Lower lobe of right lung (tissue), 2 donors: ENCODE measurements at regions not wholly inside any gene's neighbourhood (a gene's known extent, or its start where the extent isn't known, plus 50 kb on each side); places are given as distances from the start of the nearest gene placed in this dataset.

ENCODE experiments used
- ATAC-seq, 2 donors: fragments of 200-7000 bp; cut with Tn5 transposase; one replicate each; pipeline ENCODE4 v1.9.1; 2020 to 2022; ENCODE audit warnings: mild to moderate bottlenecking in 2 of 2, moderate library complexity in 2 of 2
- DNase-seq: peaks from one replicate; pipeline ENCODE4 v3.0.0-alpha.2; 2020
- H3K27ac ChIP-seq: fragments of 200-600 bp; one replicate; pipeline ENCODE4 v1.8.0; 2022
- H3K27me3 ChIP-seq: fragments of 200-600 bp; one replicate; pipeline ENCODE4 v1.8.0; 2022; ENCODE audit warnings: low read depth
- H3K36me3 ChIP-seq: fragments of 200-600 bp; one replicate; pipeline ENCODE4 v1.8.0; 2022; ENCODE audit warnings: mild to moderate bottlenecking
- H3K4me1 ChIP-seq: fragments of 200-600 bp; one replicate; pipeline ENCODE4 v1.8.0; 2022
- H3K4me3 ChIP-seq: fragments of 200-600 bp; one replicate; pipeline ENCODE4 v1.8.0; 2022; ENCODE audit warnings: mild to moderate bottlenecking
- H3K9me3 ChIP-seq: fragments of 200-600 bp; one replicate; pipeline ENCODE4 v1.8.0; 2022
- CTCF ChIP-seq: fragments of 200-600 bp; IDR thresholded peaks from one replicate; pipeline ENCODE4 v1.8.0; 2022; ENCODE audit warnings: antibody characterized with exemption, mild to moderate bottlenecking
- intact Hi-C: fragments of 100-400 bp; cut with DNase I; formaldehyde crosslinking; loops from one replicate; pipeline ENCODE4 v1.11.0; 2022
- donor health status: DM: no; HTN: yes; CAD: no; lungs with severe emphysema.

DNA sequence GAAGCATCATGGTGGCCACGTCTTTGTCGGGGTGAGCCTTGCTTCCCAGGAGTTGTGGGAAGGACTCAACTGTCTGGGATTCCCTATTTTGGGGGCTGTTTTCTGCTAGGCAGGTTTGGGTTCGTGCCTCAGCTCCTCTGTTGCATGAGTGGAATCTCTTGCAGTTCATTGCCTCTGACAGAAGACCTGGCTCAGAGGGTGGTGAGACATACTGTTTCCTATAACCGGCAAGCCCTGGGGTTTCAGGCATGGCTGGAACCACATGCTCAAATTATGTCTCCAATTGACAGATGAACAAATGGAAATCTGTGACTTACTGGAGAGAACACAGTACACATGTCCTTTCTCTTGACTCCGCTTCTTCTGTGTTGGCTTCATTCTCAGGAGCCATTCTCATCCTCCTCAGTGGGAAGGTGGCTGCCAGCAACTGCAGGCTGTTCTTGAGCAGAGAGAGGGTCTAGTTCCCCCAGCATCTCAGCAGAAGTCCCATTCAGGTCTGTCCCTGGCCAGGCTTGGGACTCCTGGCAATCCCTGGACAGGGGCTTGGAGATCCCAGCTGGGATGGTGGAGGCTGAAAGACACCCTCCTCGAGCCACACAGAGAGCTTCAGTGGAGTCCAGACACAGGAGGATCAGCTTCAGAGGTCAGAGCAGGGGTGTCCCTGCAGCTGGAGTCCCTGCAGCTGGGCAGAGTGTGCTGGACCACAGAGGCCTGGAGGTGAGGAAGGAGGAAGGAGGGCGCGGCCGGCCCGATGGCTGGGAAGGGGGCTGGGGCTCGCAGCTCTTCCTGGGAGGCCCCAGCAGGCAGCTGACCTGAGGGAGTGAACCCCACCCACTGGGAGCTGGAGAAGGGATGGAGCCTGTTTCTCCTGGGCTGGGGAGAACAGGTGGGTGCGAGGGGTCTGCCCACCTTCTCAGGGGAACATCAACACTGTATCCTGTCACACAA is 97.6 kb downstream of the LSM3 start:
- ATAC-seq (no peak), DNase-seq (no peak)
- H3K4me1 ChIP-seq: no peaks in the 10 kb centered on the region
- peaks cover 4% of the 10 kb centered on the region for H3K27me3 ChIP-seq
- intact Hi-C loops: no loop called here
- no peak overlapping the region for H3K4me3 ChIP-seq
- H3K9me3 ChIP-seq: no peaks in the 10 kb centered on the region
- TF ChIP-seq CTCF: no peak
- no peak overlapping the region for H3K27ac ChIP-seq
- H3K36me3 ChIP-seq: no peaks in the 10 kb centered on the region

- no peaks in the 10 kb centered on the region for H3K9me3 ChIP-seq
- TF ChIP-seq CTCF: no peak
- no peak for DNase-seq
- ATAC-seq: no peak
- H3K4me3 ChIP-seq: no peak overlapping the region
- H3K27me3 ChIP-seq: peaks cover 4% of the 10 kb centered on the region
- intact Hi-C loops: no loop called here
- H3K36me3 ChIP-seq: no peaks in the 10 kb centered on the region
- no peak overlapping the region for H3K27ac ChIP-seq
- no peaks in the 10 kb centered on the region for H3K4me1 ChIP-seq
Measured at GRCh38 chr3:14277557-14277956, 98.9 kb downstream of the LSM3 start.

GRCh38 chr3:14278265-14278798 is 99.7 kb downstream of the LSM3 start:
- Histone ChIP-seq H3K9me3 (no peaks in the 10 kb centered on the region), H3K36me3 (no peaks in the 10 kb centered on the region), H3K4me3 (no peak overlapping the region), H3K27me3 (peaks cover 4% of the 10 kb centered on the region), H3K27ac (no peak overlapping the region), H3K4me1 (no peaks in the 10 kb centered on the region)
- DNase-seq (no peak), ATAC-seq (no peak)
- no peak for TF ChIP-seq CTCF
- intact Hi-C loops: no loop called here

DNA sequence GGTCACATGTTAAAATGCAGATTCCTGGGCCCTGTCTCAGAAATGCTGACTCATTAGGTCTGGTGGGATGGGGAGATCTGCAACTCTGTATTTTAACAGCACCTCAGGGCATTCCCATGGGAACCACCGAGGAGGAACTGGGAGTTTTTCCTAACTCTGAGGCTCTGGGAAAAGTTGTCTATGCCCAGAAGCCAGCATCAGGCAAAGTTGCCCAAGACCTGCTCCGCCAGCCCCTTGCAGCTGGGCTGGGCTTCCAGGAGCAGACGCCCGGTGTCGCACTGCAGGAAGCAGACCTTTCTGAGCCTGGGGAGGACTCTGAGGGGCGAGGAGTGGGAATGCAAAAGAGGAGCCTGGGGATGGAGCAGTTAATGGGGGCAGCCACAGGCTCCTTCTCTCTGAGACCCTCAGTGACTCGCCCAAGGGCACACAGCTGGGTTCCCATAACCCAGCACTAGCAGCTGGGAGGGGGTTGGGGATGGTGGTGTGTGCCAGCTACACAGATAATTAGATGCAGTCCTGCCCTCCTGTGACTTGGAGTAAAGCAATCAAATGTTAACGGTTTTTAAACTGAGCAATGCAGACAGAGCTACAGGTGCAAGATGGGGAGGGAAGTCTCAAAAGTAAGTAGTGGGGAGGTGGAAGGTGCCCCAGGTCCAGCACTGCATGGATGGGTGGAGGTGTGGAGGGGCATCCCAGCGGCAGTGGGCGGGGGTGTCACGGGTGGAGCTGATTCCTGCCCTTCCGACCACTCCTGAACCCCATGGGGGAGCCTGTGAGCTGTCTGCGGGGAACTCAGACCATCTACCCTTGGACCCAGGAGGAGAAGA is 100.4 kb downstream of the LSM3 start:
- no peak overlapping the region for H3K27ac ChIP-seq
- no peaks in the 10 kb centered on the region for H3K4me1 ChIP-seq
- ATAC-seq (no peak), DNase-seq (no peak)
- H3K36me3 ChIP-seq: no peaks in the 10 kb centered on the region
- no peaks in the 10 kb centered on the region for H3K9me3 ChIP-seq
- intact Hi-C loops: no loop called here
- peaks cover 4% of the 10 kb centered on the region for H3K27me3 ChIP-seq
- H3K4me3 ChIP-seq: no peak overlapping the region
- TF ChIP-seq CTCF: no peak

DNA sequence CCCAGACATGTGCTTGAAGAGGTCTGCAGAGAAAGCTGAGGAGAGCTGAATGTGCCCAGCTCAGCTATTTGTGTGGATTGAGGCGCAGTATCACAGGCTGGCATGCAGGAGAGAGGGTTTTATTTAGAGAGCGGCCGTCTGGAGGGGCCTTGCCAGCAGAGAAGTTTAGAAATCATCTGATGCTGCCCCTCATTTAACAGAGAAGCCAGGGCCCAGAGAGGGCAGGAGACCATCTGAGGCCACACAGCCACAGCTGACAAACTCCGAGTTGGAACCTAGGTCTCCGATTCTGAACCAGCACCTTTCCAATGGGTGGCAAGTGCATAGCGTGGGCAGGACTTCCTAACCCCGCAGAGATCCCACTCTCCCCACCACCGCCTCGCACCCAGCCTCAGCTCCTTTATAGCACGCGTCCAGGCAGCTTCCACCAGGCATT is 101.0 kb downstream of the LSM3 start:
- Histone ChIP-seq H3K4me3 (no peak overlapping the region), H3K27me3 (peaks cover 4% of the 10 kb centered on the region), H3K27ac (no peak overlapping the region), H3K36me3 (no peaks in the 10 kb centered on the region), H3K9me3 (no peaks in the 10 kb centered on the region), H3K4me1 (no peaks in the 10 kb centered on the region)
- intact Hi-C loops: no loop called here
- ATAC-seq (no peak), DNase-seq (no peak)
- no peak for TF ChIP-seq CTCF
